Adrenal gland (tissue), 9 donors: ENCODE measurements at regions not wholly inside any gene's neighbourhood (a gene's known extent, or its start where the extent isn't known, plus 50 kb on each side); places are given as distances from the start of the nearest gene placed in this dataset.

Experiments used
- DNase-seq, 7 donors: peaks; one replicate each; pipeline ENCODE4 v3.0.0-alpha.2; 2019 to 2020
- H3K27ac ChIP-seq, 5 donors: fragments of 200-600 bp; sonication (generic) in 4 of 5; 1 replicate in 3 of 5; 2 replicates in 2 of 5; pipeline versions ENCODE4 v1.5.1 to v1.8.0; 2016 to 2020; ENCODE audit warnings: mild to moderate bottlenecking in 1 of 5
- H3K27me3 ChIP-seq: fragments of 200-600 bp; 2 replicates; pipeline ENCODE4 v1.8.0; 2021
- H3K36me3 ChIP-seq, 2 donors: fragments of 200-600 bp; replicated peaks in 1 of 2; 1 replicate in 1 of 2; 2 replicates in 1 of 2; pipeline versions ENCODE4 v1.5.1 to v1.8.0; 2018 to 2022
- H3K4me1 ChIP-seq, 2 donors: fragments of 200-600 bp; replicated peaks in 1 of 2; 1 replicate in 1 of 2; 2 replicates in 1 of 2; pipeline versions ENCODE4 v1.5.1 to v1.8.0; 2018 to 2021
- H3K4me3 ChIP-seq, 4 donors: fragments of 200-600 bp; sonication (generic) in 3 of 4; one replicate each; pipeline ENCODE4 v1.5.1; 2016 to 2018
- H3K9me3 ChIP-seq, 3 donors: fragments of 200-600 bp; sonication (generic) in 1 of 3; replicated peaks in 1 of 3; 1 replicate in 2 of 3; 2 replicates in 1 of 3; pipeline versions ENCODE4 v1.5.1 to v1.8.0; 2016 to 2021
- POLR2A ChIP-seq, 2 donors: fragments of 450-650 bp; IDR thresholded peaks; one replicate each; pipeline ENCODE4 v1.6.1; 2017; ENCODE audit warnings: antibody characterized with exemption in 2 of 2, mild to moderate bottlenecking in 2 of 2, moderate library complexity in 1 of 2
- WGBS, 4 donors: extraction: QIAGEN DNeasy Blood & Tissue Kit in 2 of 4; methylation state at CpG; one replicate each; pipeline versions ENCODE4 v1.1.5 to v1.1.7; 2013 to 2017; 5-methylcytosine and 5-hydroxymethylcytosine counted together
- intact Hi-C, 2 donors: fragments of 100-400 bp; cut with DNase I; formaldehyde crosslinking; loops; one replicate each; pipeline versions ENCODE4 v1.14.1 to v1.15.0; 2022 to 2023
- TF ChIP-seq, protein P1 (sequence below), 6 experiments: fragments of 450-650 bp in 4 of 6; fragments of 200-600 bp in 2 of 6; sonication (generic) in 1 of 6; IDR thresholded peaks; 1 replicate in 5 of 6; 2 replicates in 1 of 6; pipeline versions ENCODE4 v1.5.1 to v1.8.0; 2016 to 2021; ENCODE audit warnings: antibody characterized with exemption in 6 of 6, mild to moderate bottlenecking in 2 of 6, moderate library complexity in 1 of 6
- donor health status: healthy with polysubstance abuse.
- donor health status: Bipolar disorder and iron deficiency.
- donor health status: DM: yes; HTN: yes; CAD: no.
- donor health status: DM: no; HTN: no; CAD: no.
- donor health status: DM: no; HTN: no; CAD: no.

DNA sequence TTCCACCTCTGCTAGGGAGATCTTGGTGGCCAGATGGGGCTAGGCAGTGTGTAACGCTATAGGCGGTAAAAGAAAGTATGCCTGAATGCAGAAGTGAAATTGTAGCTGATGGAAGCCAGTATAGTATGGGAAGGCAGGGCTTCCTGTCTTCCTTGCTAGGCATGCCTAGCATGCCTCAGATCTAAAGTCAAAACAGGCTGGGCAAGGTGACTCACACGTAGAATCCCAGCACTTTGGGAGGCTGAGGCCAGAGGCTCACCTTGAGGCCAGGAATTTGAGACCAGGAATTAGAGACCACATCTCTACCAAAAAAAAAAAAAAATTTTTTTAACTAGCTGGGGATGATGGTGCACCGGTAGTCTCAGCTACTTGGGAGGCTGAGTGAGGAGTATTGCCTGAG, 281.7 kb upstream of the MTNR1B start:
- TF ChIP-seq, protein P1, sequence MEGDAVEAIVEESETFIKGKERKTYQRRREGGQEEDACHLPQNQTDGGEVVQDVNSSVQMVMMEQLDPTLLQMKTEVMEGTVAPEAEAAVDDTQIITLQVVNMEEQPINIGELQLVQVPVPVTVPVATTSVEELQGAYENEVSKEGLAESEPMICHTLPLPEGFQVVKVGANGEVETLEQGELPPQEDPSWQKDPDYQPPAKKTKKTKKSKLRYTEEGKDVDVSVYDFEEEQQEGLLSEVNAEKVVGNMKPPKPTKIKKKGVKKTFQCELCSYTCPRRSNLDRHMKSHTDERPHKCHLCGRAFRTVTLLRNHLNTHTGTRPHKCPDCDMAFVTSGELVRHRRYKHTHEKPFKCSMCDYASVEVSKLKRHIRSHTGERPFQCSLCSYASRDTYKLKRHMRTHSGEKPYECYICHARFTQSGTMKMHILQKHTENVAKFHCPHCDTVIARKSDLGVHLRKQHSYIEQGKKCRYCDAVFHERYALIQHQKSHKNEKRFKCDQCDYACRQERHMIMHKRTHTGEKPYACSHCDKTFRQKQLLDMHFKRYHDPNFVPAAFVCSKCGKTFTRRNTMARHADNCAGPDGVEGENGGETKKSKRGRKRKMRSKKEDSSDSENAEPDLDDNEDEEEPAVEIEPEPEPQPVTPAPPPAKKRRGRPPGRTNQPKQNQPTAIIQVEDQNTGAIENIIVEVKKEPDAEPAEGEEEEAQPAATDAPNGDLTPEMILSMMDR (IDR thresholded peaks at IDR 0.05) = no peak
- no peak for TF ChIP-seq POLR2A (IDR thresholded peaks at IDR 0.05)
- no peak for DNase-seq
- H3K36me3 ChIP-seq = no peaks in the 10 kb centered on the region
- H3K9me3 ChIP-seq = no peaks in the 10 kb centered on the region
- H3K27ac ChIP-seq = no peak overlapping the region
- WGBS, 4 donors = 81 to 91% (median 84%) methylated on average over 4 of the region's 4 CpGs
- no peak overlapping the region for H3K4me3 ChIP-seq
- H3K27me3 ChIP-seq = no peaks in the 10 kb centered on the region
- no peaks in the 10 kb centered on the region for H3K4me1 ChIP-seq
- intact Hi-C loops = no loop called here

DNA sequence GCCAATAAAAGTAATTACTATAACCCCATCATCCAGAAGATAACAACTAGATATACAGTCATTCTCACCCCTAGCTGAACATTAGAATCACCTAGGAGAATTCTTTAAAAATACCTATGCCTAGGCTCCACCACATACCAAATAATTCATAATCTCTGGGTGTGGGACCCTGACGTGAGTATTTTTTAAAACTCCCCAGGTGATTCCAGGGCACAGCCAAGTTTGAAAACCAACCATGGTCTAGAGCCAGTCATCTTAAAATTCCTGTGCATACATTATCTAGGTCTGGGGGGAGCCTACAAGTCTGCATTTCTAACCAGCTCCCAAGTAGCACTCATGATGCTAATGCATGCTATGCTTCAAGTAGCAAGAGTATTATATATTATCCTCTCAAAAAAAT, 281.0 kb upstream of the MTNR1B start:
- WGBS, 4 donors = 53 to 83% (median 68%) methylated on average over 1 of the region's 1 CpG
- no peak overlapping the region for H3K27ac ChIP-seq
- no peaks in the 10 kb centered on the region for H3K4me1 ChIP-seq
- intact Hi-C loops = no loop called here
- H3K27me3 ChIP-seq = no peaks in the 10 kb centered on the region
- TF ChIP-seq POLR2A (IDR thresholded peaks at IDR 0.05) = no peak
- TF ChIP-seq, protein P1 (IDR thresholded peaks at IDR 0.05) = no peak
- no peaks in the 10 kb centered on the region for H3K36me3 ChIP-seq
- no peaks in the 10 kb centered on the region for H3K9me3 ChIP-seq
- H3K4me3 ChIP-seq = no peak overlapping the region
- no peak for DNase-seq

DNA sequence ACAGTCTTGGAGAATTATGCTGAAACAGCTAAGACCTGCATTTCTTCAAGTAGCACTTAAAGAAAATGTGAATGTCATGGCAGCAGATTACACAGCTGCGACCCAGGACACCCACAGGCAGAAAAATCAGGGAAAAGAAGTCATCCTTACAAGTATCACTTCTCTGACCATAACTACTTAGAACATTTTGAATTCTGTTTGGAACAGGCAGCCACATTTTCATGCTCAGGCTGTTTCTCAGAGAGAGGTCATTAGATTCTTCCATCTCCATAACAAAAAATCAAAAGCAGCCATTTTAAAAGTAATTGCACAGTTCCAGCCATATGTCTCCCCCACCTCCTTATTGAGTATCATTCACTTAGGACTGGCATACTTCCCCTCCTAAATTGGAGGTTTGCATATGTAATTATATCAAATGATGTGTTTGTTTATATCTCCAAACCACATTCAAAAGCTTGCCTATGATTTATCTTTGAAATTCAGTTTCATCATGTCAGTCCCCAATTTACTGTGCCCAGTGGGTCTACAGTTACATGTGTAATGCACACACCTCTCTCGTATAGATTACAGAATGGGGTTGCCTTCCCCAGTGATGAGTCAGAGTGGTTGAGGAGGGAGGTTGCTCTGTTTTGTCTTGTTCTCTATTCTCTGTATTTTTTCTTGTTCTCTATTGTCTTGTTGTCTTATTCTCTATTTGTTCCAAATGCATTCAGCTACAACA, 276.5 kb upstream of the MTNR1B start:
- TF ChIP-seq, protein P1 (IDR thresholded peaks at IDR 0.05) = no peak
- TF ChIP-seq POLR2A (IDR thresholded peaks at IDR 0.05) = no peak
- Histone ChIP-seq H3K36me3 (no peaks in the 10 kb centered on the region), H3K27me3 (no peaks in the 10 kb centered on the region), H3K9me3 (no peaks in the 10 kb centered on the region), H3K27ac (no peak overlapping the region), H3K4me1 (no peaks in the 10 kb centered on the region), H3K4me3 (no peak overlapping the region)
- WGBS, 4 donors = 59 to 66% (median 62%) methylated on average over 2 of the region's 2 CpGs
- intact Hi-C loops = no loop called here
- no peak for DNase-seq

DNA sequence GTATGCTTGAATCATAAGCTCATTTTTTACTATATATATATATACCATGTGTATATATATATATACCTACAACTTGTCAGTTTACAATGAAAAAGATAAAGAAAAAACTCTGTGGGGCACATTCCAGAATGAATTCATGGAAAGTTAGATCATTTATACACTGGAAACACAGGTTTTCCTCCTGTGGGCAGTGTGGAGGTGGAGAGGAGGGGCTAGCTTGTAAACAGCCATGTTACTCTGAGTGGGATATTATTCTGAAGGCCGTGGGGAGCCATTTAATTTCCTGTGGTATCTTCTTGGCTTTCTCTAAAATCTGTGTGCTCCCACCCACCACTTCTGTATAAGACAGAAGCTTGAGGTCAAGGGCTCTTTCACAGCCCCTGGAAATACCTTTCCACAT, 273.4 kb upstream of the MTNR1B start:
- no peak overlapping the region for H3K4me3 ChIP-seq
- TF ChIP-seq, protein P1 (IDR thresholded peaks at IDR 0.05) = no peak
- TF ChIP-seq POLR2A (IDR thresholded peaks at IDR 0.05) = no peak
- H3K27me3 ChIP-seq = no peaks in the 10 kb centered on the region
- WGBS, 4 donors = 80 to 87% (median 83%) methylated on average over 1 of the region's 1 CpG
- intact Hi-C loops = no loop called here
- DNase-seq = no peak
- H3K9me3 ChIP-seq = no peaks in the 10 kb centered on the region
- no peaks in the 10 kb centered on the region for H3K36me3 ChIP-seq
- no peak overlapping the region for H3K27ac ChIP-seq
- no peaks in the 10 kb centered on the region for H3K4me1 ChIP-seq
